ENCODE measurements at regions not wholly inside any gene's neighbourhood (a gene's known extent, or its start where the extent isn't known, plus 50 kb on each side); places are given as distances from the start of the nearest gene placed in this dataset.
A peak's percentile ranks its signal among the peaks of the same experiment; 100 is the strongest.
"Not testable (repeated sequence)": the region's sequence is repeated elsewhere in the genome, so short reads cannot be mapped to it uniquely, and the experiment has no call there.

- ATAC-seq; H3K4me3 ChIP-seq; DNase-seq; H3K4me1 ChIP-seq (ENCODE audit: low read depth); H3K36me3 ChIP-seq (ENCODE audit: low read depth); intact Hi-C loops (cut with DNase I, micrococcal nuclease); H3K9me3 ChIP-seq: not testable (repeated sequence)
Observed at GRCh38 chr1:222470252-222470805, 77.6 kb downstream of the HHIPL2 start.

DNA sequence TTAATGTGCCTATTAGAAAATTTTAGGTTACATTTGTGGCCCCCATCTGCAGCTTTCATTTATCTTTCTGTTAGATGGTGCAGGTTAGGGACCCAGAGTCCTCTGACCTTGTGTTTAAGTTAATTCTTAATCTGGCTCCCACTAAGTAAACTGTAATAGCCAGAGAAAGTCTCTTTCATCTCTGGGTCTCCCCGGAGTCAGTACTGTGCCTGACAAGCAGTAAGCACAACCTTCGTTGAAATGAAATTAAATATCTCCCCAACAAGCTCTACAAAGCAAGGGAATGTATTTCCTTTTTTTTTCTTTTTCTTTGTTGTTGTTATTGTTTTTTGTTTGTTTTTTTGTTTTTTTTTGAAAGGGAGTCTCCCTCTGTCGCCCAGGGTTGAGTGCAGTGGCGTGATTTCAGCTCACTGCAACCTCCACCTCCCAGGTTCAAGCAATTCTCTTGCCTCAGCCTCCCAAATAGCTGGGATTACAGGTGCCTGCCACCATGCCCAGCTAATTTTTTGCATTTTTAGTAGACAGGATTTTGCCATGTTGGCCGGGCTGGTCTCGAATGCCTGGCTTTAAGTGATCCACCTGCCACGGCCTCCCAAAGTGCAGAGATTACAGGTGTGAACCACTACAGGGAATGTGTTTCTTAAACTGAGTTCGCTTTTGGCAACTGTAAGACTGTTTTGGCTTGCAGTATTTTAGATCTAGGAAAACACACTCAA, 81.6 kb downstream of the HHIPL2 start:
- Histone ChIP-seq H3K36me3 (ENCODE audit: low read depth) (no peaks in the 10 kb centered on the region), H3K4me1 (ENCODE audit: low read depth) (peaks cover 11% of the 10 kb centered on the region), H3K4me3 (no peak overlapping the region), H3K9me3 (no peaks in the 10 kb centered on the region)
- ATAC-seq (no peak), DNase-seq (no peak)
- intact Hi-C loops (cut with DNase I, micrococcal nuclease) = no loop called here
- TF ChIP-seq, protein P1, sequence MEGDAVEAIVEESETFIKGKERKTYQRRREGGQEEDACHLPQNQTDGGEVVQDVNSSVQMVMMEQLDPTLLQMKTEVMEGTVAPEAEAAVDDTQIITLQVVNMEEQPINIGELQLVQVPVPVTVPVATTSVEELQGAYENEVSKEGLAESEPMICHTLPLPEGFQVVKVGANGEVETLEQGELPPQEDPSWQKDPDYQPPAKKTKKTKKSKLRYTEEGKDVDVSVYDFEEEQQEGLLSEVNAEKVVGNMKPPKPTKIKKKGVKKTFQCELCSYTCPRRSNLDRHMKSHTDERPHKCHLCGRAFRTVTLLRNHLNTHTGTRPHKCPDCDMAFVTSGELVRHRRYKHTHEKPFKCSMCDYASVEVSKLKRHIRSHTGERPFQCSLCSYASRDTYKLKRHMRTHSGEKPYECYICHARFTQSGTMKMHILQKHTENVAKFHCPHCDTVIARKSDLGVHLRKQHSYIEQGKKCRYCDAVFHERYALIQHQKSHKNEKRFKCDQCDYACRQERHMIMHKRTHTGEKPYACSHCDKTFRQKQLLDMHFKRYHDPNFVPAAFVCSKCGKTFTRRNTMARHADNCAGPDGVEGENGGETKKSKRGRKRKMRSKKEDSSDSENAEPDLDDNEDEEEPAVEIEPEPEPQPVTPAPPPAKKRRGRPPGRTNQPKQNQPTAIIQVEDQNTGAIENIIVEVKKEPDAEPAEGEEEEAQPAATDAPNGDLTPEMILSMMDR (IDR thresholded peaks at IDR 0.05) = no peak

DNA sequence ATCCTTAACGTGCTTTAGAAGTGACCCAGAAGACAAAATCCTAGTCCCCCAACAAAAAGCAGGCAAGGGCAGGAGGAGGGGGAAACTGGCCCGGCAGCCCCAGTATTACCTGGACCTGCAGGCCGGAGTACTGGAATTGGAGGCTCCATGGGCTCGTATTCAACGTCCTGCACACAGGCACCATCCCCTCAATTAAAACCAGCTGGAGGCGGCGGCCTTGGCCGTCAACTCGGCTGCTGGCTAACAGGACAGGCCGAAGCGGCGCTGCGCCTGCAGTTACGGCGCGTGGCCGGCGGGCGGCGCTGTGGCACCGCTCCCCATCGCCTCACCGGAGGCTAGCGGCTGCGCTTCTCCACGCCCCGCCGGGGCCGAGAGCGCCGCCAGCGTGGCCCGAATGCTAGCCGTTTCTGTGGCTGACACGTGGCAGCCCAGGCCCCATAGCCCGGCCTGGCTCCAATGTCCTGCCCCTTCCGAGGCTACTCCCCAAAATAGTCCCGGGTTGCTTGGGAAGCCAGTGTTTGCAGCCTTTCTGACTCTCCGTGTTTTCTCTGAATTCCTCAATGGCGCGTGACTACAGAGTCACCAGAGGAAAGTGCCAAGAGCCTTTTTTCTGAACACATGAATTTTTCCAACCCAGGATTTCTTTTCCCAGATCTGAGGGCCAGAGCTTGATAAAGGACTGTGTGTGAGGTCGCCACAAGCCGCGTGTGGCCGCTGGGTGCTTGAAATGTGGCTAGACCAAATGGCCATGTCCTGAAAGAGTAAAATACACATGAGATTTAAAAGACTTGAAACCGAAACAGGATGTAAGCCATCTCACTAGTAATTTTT, 82.5 kb downstream of the HHIPL2 start:
- TF ChIP-seq, protein P1 (IDR thresholded peaks at IDR 0.05) = peak; percentile 100
- intact Hi-C loops (cut with DNase I, micrococcal nuclease) = loop anchor here in 1 of 2 donors (2.0 kb wide), 1 partner anchor 169 kb away; no protein-coding TSS in a partner anchor
- ATAC-seq = peak; percentile 100
- peak; percentile 90 to 94 (median 93) for DNase-seq
- Histone ChIP-seq H3K9me3 (no peaks in the 10 kb centered on the region), H3K4me3 (no peak overlapping the region), H3K4me1 (ENCODE audit: low read depth) (peaks cover 11% of the 10 kb centered on the region), H3K36me3 (ENCODE audit: low read depth) (no peaks in the 10 kb centered on the region)

DNA sequence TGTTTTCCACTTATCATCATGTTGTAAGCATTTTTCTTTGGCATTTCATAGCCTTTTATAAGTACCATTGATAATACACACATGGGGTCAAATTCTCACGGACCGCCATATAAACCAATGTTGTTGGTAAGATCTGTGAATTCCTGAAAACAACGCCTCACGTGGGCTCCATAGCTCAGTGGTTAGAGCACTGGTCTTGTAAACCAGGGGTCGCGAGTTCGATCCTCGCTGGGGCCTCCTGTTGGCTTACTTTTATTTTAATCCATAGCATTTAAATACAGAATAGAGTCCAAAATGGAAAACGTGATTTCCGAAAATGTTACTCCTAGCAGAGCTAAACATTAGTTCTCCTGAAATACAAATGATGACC, 83.1 kb downstream of the HHIPL2 start:
- ATAC-seq (peak; percentile 32), DNase-seq (peak in 2 of 3 donors; percentile 47 to 54)
- intact Hi-C loops (cut with DNase I, micrococcal nuclease) = loop anchor here in 1 of 2 donors (2.0 kb wide), 1 partner anchor 170 kb away; no protein-coding TSS in a partner anchor
- no peaks in the 10 kb centered on the region for H3K9me3 ChIP-seq
- peaks cover 11% of the 10 kb centered on the region for H3K4me1 ChIP-seq (ENCODE audit: low read depth)
- TF ChIP-seq, protein P1 (IDR thresholded peaks at IDR 0.05) = no peak
- no peaks in the 10 kb centered on the region for H3K36me3 ChIP-seq (ENCODE audit: low read depth)
- H3K4me3 ChIP-seq = no peak overlapping the region

- TF ChIP-seq, protein P1 (IDR thresholded peaks at IDR 0.05) = no peak
- ATAC-seq = no peak
- Histone ChIP-seq H3K36me3 (ENCODE audit: low read depth) (no peaks in the 10 kb centered on the region), H3K9me3 (peaks cover 3% of the 10 kb centered on the region), H3K4me1 (ENCODE audit: low read depth) (peaks cover 11% of the 10 kb centered on the region), H3K4me3 (no peak overlapping the region)
- intact Hi-C loops (cut with DNase I, micrococcal nuclease) = no loop called here
- no peak for DNase-seq
Observed at GRCh38 chr1:222463059-222463730, 84.7 kb downstream of the HHIPL2 start.

Measured in mucosa of descending colon (tissue), 3 donors.